Jurkat, Clone E6-1 (cell line): ENCODE measurements at regions not wholly inside any gene's neighbourhood (a gene's known extent, or its start where the extent isn't known, plus 50 kb on each side); places are given as distances from the start of the nearest gene placed in this dataset.
A peak's percentile ranks its signal among the peaks of the same experiment; 100 is the strongest.

Source experiments
- DNase-seq: peaks from one replicate; pipeline ENCODE4 v3.0.0-alpha.2; 2011; ENCODE audit warnings: low read depth, low spot score
- H3K4me3 ChIP-seq: 2 replicates; pipeline ENCODE4 v1.5.1; 2011; ENCODE audit warnings: mild to moderate bottlenecking, low read length, control low read depth, moderate library complexity

DNA sequence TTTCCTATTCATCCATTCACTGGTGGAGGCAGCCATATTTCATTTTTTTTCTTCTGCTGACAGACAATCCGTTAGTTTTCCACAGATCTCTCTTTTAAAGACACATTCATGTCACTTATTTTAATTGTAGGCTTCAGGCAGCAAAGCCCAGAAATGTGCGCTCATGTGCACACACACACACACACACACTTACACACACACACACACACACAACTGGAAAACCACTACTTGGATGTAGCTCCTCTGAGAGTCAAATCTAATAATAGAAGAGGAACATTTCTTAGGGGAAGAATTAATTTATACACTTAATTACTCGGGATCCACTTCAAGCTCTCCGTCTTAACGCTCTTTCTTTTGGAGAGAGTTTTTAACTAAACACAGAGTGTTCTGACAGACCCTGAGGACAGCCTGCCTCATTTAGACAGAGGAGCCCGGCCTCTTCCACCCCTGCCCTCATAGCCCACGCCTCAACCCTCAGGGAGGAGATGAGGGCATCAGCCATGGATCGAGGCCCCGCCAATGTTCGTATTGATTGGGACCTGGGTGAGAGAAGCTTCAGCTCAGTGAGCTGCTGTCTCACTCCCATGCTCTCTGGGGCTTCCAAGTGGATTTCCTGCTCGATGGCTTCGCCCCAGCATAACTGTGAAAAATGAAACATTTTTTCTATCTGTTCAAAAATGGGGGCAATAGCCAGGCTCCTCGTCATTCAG lies 261.4 kb upstream of the SKOR2 start:
- no peak for DNase-seq
- no peak overlapping the region for H3K4me3 ChIP-seq

DNA sequence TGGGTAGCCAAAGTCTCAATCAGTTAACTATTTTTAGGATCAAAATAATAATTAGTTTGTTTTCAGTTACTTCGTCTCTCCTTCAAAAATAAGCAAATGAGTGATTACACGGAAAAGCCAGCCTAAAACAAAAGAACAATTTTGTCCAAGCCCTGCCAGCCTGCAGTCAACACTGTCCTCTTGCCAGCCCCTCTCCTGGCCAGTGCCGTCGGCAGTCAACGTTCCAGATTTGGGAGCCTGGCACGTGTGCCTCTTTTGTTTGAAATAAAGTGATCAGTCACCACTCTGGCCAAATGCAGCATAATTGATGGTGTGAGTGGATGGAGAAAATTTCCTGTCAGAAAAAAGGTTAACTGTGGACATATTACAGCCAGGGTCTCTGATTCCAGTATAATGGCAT lies 260.6 kb upstream of the SKOR2 start:
- no peak for DNase-seq
- no peak overlapping the region for H3K4me3 ChIP-seq

DNA sequence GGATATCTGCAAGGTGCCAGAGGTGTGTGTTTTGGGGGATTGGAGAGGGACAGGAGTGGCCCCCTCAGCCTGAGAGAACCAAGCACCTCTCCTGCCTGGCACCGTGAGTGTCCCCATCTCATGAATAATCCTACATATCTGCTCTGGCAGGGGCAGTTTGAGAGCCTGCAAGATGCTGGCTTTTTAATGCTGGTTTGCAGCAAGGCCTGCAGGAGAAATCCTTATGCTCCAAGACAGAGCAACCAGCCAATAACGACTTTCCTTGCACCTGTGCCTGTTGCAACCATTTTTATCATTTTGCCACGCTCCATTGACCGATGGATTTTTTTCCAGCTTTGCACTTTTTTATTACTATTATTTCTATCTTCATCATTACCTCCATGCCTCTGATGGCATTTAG lies 259.4 kb upstream of the SKOR2 start:
- DNase-seq: no peak
- no peak overlapping the region for H3K4me3 ChIP-seq

DNA sequence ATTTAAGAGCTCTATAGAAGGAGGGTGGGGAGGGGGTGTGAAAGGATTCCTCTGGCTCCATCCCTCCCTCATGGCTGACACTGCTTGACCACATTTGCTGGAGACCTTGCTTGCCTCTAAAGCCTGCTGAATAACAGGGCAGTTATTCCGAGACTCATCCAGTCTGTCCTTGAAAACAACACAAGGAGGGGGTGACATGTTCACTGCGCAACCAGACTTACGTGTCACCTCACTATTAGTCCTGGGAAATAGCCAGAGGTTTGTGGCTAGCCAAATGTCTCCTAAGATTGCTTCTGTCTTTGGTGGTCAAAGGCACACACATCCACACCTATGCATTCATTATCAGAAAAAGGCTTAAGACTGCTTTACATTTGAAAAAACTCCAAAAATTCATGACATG lies 256.2 kb upstream of the SKOR2 start:
- DNase-seq: no peak
- H3K4me3 ChIP-seq: no peak overlapping the region

DNA sequence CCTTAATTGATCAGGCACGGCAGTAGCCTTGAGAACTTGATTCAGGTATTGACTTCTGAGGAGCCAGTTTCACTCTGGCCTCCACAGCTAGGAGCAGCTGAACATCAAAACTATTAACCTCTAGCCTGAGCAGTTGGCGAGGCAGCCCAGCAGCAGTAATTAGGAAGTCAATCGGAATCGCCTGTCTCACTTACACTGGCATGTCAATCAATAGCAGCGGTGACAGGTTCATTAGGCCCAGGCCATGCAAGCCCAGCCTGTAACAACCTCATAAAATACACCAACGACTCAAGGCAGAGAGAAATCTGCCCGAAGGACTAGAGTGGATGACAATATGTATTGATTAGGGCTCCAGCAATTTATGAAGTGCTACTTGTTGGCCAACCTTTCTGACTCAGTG lies 255.4 kb upstream of the SKOR2 start:
- DNase-seq: no peak
- no peak overlapping the region for H3K4me3 ChIP-seq

DNA sequence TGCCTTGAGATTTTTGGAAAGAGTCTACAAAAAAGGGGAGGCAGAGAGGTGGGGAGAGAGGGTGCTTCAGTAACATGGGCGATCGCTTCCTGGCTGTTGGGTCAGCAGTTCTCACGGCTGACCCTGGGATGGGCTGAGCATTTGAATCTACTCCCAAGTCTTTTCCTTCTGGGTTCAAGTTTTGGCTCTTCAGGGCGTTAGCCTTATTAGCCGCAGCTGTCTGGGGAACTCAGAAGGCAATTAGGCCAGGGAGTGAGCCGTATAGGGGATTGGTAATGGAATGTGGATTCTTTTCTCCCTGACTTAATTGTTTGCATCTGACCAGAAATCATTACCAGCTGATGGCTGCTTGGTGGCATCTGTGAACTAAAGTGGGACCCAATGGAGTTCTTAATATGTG lies 250.5 kb upstream of the SKOR2 start:
- no peak for DNase-seq

DNA sequence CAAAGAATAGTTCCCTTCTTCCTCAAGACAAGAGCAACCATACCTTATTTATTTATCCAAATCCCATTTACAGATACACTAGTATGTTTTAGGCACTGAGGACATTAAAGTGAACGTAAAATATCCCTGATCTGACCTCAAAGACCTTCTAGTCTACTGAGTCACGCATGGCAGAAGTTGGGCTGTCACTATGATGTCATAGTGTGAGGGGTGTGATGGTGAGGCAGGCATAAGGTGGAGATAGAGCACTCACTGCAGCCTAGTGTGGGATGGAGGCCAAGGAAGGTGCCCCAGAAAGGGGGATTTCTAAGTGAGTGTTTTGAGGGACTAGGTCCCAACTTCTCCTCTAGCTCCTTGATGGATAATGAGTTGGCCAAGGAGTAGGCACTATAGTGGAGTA lies 249.5 kb upstream of the SKOR2 start:
- H3K4me3 ChIP-seq: no peak overlapping the region
- DNase-seq: no peak

More for the DNA sequence above, 250.5 kb upstream of the SKOR2 start:
- H3K4me3 ChIP-seq: no peak overlapping the region

DNA sequence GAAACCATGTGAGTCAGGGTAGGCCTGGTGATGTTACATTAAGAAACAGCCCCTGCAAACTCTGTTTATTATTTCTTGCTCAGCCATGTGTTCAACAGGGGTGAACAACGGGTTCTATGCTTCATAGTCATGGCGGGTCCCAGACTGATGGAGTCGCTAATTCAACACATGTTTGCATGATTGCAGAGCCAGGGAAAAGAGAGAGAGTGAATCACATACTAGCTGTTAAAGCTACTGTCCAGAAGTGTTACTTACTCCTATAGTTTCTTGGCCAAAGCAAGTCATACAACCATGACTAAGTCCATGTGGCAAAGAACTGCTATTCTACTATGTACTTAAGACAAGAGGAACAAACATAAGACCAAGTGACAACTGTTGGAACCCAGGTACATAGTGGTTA lies 241.2 kb upstream of the SKOR2 start:
- DNase-seq: no peak
- no peak overlapping the region for H3K4me3 ChIP-seq

DNA sequence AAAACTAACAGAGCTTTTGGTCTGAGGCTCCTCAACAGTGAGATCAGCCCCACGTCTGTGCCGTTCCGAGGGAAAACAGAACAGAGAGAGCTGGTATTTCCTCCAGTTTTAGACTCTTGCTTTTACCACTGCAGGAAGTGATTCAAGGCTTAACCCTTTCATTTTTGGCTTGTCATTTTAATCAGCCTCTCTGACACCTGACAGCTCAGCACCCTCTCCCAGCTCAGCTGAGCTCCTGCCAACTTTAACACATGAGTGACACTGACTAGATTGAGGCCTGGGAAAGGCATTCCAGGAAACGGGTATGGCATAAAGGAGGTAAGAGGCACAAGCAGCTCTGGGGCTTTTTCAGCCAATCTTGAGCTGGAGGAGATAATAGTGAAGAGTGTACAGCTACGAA lies 239.4 kb upstream of the SKOR2 start:
- H3K4me3 ChIP-seq: no peak overlapping the region
- peak; percentile 22 for DNase-seq

DNA sequence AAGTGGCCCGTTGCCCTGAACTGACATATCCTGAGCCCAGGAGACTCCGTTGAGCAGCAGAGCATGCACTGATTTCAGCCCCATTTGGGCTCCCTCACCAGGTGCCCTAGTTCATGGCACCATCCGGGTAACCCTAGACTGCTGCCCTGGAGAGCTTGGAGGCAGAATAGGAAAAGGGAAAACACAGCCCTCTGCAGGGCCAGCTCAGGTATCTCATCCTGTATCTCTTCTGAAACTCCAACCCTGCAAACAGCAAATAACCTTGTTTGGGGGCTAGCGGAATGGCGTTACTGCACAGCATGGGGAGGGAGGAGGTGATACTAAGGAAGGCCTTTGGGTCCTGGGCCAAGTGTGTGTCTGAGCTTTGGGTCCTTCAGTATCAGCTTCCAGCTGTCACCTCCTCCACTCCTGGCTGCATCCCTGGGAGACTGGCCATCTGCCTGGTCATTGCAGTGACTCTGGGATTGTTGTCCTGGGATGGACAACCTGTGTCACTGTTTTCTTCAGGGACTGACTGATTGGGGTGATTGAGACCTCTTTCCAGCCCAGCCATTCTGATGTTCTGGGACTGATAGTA lies 233.8 kb upstream of the SKOR2 start:
- DNase-seq: no peak

DNA sequence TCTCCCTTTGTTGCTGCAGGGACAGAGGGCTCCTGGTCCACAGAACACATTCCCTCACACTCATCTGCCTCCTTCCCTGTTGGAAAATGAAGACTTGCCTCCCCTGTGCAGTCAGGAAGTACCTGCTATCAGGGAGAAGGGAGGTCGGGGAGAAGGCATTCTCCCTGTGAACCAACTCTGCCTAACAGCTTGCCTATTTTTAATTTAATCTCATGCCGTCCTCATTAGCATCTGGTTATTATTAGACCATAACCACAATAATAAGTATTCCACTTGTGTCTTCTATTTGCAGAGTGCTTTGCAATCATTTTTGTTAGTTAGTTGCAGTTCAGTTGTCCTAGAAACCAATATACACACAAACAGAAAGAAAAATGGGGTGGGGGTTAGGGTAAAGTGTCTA lies 232.6 kb upstream of the SKOR2 start:
- no peak for DNase-seq
- H3K4me3 ChIP-seq: no peak overlapping the region

More for the DNA sequence above, 233.8 kb upstream of the SKOR2 start:
- no peak overlapping the region for H3K4me3 ChIP-seq

DNA sequence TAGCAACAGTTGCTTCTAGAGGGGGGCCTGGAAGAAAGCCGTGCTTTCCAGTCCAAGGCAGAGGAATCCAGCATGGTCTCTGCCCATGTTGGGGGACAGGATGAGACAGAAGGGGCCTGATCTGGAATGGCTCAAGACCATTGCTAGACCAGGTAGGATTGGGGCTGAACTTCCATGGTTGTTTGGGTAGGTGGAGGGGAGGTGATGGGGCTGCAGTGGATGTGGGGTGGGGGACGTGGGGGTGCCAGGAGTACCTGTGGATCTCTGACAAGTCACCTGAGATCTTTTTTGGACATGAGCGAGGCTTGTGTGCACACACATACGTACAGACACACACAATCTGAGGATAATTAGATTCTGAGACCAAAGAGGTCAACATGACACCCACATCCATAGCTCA lies 228.7 kb upstream of the SKOR2 start:
- no peak for DNase-seq

DNA sequence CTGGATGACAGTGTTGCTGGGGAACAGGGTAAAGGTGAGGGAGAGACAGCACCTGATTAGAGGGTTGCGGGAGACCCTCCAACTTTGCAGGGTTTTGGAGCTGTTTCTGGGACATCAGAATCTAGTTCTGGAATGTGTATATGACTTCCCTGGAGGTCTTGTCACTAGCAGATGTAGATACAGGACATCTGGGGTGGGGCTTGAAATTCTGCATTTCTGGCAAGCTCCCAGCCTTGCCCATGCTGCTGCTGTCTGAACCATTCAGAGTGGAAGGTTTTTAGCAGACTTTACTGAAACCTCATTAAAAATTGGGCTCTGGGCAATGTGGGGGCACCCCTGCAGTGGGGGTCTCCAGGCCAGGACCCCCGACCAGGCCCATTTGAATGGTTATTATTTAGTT lies 220.3 kb upstream of the SKOR2 start:
- no peak overlapping the region for H3K4me3 ChIP-seq
- DNase-seq: no peak

More for the DNA sequence above, 228.7 kb upstream of the SKOR2 start:
- H3K4me3 ChIP-seq: no peak overlapping the region

DNA sequence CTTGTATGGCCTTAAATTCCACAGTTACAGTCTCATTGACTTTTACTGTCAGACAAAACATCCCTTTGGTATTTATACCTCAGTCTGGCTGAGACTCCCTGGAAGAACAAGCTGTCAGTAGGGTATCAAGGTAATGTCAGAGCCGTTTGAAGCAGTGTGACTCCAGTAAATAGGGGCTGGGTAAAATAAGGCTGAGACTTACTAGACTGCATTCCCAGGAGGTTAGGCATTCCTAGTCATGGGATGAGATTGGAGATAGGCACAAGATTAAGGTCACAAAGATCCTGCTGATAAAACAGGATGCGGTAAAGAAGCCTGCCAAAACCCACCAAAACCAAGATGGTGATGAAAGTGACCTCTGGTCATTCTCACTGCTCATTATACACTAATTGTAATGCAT lies 219.5 kb upstream of the SKOR2 start:
- DNase-seq: no peak

DNA sequence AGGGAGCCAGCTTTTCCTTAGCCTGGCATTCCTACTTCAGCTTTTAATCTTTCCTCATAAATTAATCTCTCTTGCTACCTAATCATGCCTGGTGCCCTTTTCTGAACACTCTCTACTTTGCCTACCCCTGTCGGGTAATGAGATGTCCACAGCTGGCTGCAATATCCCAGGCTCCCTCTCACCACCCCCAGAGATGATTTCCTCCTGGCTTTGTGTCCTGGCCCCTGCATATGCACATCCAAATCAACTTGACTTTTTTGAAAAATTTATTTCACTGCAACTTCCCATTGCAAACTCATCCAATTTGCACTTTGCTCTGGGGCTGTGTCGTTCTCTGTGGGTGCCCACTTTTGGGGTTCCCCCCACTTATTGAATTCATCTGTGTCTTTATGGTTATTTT lies 218.1 kb upstream of the SKOR2 start:
- no peak for DNase-seq
- H3K4me3 ChIP-seq: no peak overlapping the region

More for the DNA sequence above, 219.5 kb upstream of the SKOR2 start:
- H3K4me3 ChIP-seq: no peak overlapping the region

DNA sequence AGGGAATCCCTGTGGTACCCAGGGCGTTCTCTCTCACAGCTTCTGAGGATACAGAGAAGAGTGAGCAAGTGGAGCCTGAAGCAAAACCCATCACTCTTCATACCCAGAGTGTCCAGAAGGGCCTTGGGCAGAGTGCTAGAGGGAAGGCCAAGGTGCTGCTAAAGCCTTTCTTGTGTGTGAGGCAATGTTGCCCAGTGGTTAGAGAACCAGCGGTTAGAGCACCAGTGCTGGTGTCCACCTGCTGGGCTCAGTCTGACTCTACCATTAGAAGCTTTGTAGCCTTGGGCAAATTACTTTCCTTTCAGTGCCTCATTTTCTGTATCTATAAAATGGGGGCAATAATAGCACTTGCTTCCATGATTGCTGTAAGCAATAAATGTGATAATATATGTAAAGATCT lies 210.5 kb upstream of the SKOR2 start:
- no peak overlapping the region for H3K4me3 ChIP-seq
- DNase-seq: no peak

DNA sequence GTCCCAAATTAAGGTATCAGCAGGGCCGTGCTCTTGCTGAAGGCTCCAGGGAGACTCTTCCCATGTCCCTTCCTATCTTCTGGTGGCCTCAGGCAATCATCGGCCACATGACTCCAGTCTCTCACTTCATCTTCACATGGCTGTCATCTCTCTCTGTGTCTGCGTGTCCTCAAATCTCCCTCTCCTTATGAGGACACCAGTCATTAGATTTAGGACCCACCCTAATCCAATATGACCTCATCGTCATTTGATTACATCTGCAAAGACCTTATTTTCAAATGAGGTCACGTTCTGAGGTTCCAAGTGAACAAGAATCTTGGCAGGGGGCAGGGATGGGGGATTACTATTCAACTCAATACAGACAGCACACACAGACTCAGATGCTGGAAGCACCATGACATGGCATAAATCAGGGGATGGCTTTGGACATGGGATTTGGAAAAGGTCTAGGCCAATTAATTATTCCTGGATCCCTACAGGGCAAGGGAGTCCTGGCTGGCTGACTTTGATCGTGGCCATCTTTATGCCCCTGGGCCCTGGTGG lies 210.0 kb upstream of the SKOR2 start:
- no peak overlapping the region for H3K4me3 ChIP-seq
- DNase-seq: no peak

DNA sequence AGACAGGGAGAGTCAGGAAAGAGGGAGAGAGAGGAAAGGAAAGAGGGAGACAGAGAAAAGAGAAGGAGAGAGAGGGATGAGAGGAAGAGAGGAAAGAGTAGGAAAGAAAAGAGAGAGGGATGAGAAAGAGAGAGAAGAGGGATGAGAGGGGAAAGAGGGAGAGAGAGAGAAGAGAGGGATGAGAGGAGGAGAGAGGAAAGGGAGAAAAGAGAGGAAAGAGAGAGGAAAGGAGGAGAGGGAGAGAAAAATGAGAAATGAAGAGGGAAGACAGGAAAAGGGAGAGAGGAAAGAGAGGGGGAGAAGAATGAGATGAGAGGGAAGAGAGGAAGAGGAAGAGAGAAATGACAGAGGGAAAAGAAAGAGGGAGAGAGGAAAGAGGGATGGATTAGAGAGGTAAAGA lies 207.0 kb upstream of the SKOR2 start:
- no peak overlapping the region for H3K4me3 ChIP-seq
- no peak for DNase-seq

DNA sequence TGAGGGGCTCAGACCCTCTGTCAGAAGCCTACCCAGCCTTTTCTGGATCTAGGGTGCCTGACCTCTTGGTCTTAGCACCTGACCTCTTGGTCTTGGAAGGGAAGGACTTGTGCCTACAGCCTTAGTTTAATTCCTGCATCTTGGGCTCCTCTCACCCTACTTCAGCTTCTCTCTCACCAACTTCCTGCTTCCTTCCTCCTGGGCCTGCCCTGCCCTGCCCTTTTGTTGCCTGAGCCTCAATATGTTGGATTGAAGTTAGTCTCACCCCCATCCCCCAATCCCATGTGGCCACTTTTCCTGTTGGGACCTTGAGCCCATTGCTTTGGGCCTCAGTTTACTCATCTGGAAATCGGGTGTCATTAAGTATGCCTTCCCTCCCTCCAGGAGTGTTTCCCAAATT lies 206.2 kb upstream of the SKOR2 start:
- no peak for DNase-seq
- no peak overlapping the region for H3K4me3 ChIP-seq

DNA sequence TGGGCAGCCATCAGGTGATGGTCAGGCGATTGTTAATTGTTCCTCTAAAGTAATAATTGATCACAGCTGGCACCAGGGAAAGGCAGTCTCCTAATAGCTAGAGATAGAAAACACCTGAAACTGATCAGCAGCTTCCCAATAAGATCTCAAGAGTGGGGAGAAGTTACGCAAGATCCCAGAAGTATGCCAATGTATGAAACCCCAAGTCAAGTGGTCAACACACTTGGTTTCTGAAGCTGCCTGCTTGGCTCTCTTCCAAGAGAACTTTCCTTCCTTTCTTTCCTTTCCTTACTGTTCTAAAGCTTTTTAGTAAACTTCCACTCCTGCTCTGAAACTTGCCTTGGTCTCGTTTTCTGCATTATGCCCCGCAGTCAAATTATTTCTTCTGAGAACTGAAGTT lies 201.6 kb upstream of the SKOR2 start:
- H3K4me3 ChIP-seq: no peak overlapping the region

DNA sequence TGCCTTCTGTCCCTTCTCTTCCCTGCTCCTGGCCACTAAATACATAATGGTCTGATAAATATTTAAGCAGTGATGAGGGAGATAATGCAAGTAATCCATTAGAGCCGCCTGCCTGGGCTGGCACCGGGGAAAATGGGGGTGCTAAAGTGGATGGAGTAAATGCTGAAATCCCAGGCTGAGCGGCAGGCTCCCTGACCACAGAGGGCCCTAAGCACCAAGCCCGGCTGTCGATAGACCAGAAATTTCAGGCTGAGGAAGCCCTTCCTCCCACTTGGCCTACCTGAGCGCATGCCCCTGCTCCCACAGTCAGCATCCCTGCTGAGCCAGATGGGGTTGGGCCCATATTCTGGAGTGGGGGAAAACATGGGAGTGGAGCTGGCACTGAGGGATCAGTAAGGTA lies 197.5 kb upstream of the SKOR2 start:
- H3K4me3 ChIP-seq: no peak overlapping the region
- DNase-seq: no peak

More for the DNA sequence above, 201.6 kb upstream of the SKOR2 start:
- DNase-seq: no peak
